Duodenal mucosa (tissue), 2 donors: ENCODE measurements at regions not wholly inside any gene's neighbourhood (a gene's known extent, or its start where the extent isn't known, plus 50 kb on each side); places are given as distances from the start of the nearest gene placed in this dataset.

ENCODE experiments used
- H3K27ac ChIP-seq: one replicate; pipeline ENCODE4 v1.7.0; 2013; ENCODE audit warnings: low read depth, low read length
- H3K27me3 ChIP-seq, 2 donors: one replicate each; pipeline ENCODE4 v1.7.0; 2013; ENCODE audit warnings: low read length in 2 of 2, control low read depth in 1 of 2; ENCODE audit not compliant: insufficient read depth in 2 of 2, control insufficient read depth in 1 of 2
- H3K36me3 ChIP-seq, 2 donors: one replicate each; pipeline ENCODE4 v1.7.0; 2013; ENCODE audit warnings: low read length in 2 of 2, control low read depth in 1 of 2; ENCODE audit not compliant: insufficient read depth in 2 of 2, control insufficient read depth in 1 of 2
- H3K4me1 ChIP-seq, 2 donors: one replicate each; pipeline ENCODE4 v1.7.0; 2013; ENCODE audit warnings: low read length in 2 of 2, control low read depth in 1 of 2; ENCODE audit not compliant: insufficient read depth in 2 of 2, control insufficient read depth in 1 of 2
- H3K4me3 ChIP-seq, 2 donors: one replicate each; pipeline ENCODE4 v1.7.0; 2013; ENCODE audit warnings: low read length in 2 of 2, low read depth in 1 of 2
- H3K9ac ChIP-seq, 2 donors: one replicate each; pipeline ENCODE4 v1.7.0; 2013; ENCODE audit warnings: low read length in 2 of 2, low read depth in 1 of 2
- H3K9me3 ChIP-seq, 2 donors: one replicate each; pipeline ENCODE4 v1.7.0; 2013; ENCODE audit warnings: low read length in 2 of 2, control low read depth in 1 of 2; ENCODE audit not compliant: control insufficient read depth in 1 of 2

GRCh38 chr4:122203407-122203806 is 51.3 kb downstream of the BLTP1 start:
- H3K36me3 ChIP-seq, result peaks cover 22 to 49% of the 10 kb centered on the region in 2 donors
- H3K4me1 ChIP-seq, result no peaks in the 10 kb centered on the region

GRCh38 chr4:122205687-122206086 is 53.6 kb downstream of the BLTP1 start:
- Histone ChIP-seq H3K27ac (no peak overlapping the region), H3K36me3 (peaks cover 12 to 49% of the 10 kb centered on the region in 2 donors), H3K4me1 (no peaks in the 10 kb centered on the region), H3K9ac (no peak overlapping the region), H3K27me3 (no peaks in the 10 kb centered on the region), H3K9me3 (no peaks in the 10 kb centered on the region), H3K4me3 (no peak overlapping the region)

More at GRCh38 chr4:122203407-122203806, 51.3 kb downstream of the BLTP1 start:
- no peaks in the 10 kb centered on the region for H3K27me3 ChIP-seq
- H3K4me3 ChIP-seq, result no peak overlapping the region
- no peaks in the 10 kb centered on the region for H3K9me3 ChIP-seq
- no peak overlapping the region for H3K9ac ChIP-seq
- no peak overlapping the region for H3K27ac ChIP-seq

- Histone ChIP-seq H3K36me3 (peaks cover 15 to 40% of the 10 kb centered on the region in 2 donors), H3K4me1 (no peaks in the 10 kb centered on the region), H3K27me3 (no peaks in the 10 kb centered on the region), H3K4me3 (no peak overlapping the region), H3K27ac (no peak overlapping the region), H3K9ac (no peak overlapping the region), H3K9me3 (no peaks in the 10 kb centered on the region)
Observed at GRCh38 chr4:122212880-122213279, 60.7 kb downstream of the BLTP1 start.

GRCh38 chr4:122218762-122219161 is 66.6 kb downstream of the BLTP1 start:
- H3K4me3 ChIP-seq, result no peak overlapping the region
- no peaks in the 10 kb centered on the region for H3K27me3 ChIP-seq
- no peak overlapping the region for H3K27ac ChIP-seq
- no peaks in the 10 kb centered on the region for H3K9me3 ChIP-seq
- no peak overlapping the region for H3K9ac ChIP-seq
- H3K4me1 ChIP-seq, result no peaks in the 10 kb centered on the region
- H3K36me3 ChIP-seq, result peaks cover 12 to 25% of the 10 kb centered on the region in 2 donors

- Histone ChIP-seq H3K27me3 (no peaks in the 10 kb centered on the region), H3K4me3 (no peak overlapping the region), H3K9me3 (no peaks in the 10 kb centered on the region), H3K36me3 (peaks cover 12 to 25% of the 10 kb centered on the region in 2 donors), H3K27ac (no peak overlapping the region), H3K4me1 (no peaks in the 10 kb centered on the region), H3K9ac (no peak overlapping the region)
Observed at GRCh38 chr4:122219356-122219755, 67.2 kb downstream of the BLTP1 start.

- no peaks in the 10 kb centered on the region for H3K9me3 ChIP-seq
- H3K36me3 ChIP-seq, result peaks cover 15 to 36% of the 10 kb centered on the region in 2 donors
- H3K4me3 ChIP-seq, result no peak overlapping the region
- no peak overlapping the region for H3K9ac ChIP-seq
- no peak overlapping the region for H3K27ac ChIP-seq
- no peaks in the 10 kb centered on the region for H3K4me1 ChIP-seq
- H3K27me3 ChIP-seq, result no peaks in the 10 kb centered on the region
Observed at GRCh38 chr4:122221322-122221721, 69.2 kb downstream of the BLTP1 start.

- Histone ChIP-seq H3K36me3 (peaks cover 21 to 45% of the 10 kb centered on the region in 2 donors), H3K4me1 (no peaks in the 10 kb centered on the region), H3K27ac (no peak overlapping the region), H3K27me3 (no peaks in the 10 kb centered on the region), H3K4me3 (no peak overlapping the region), H3K9me3 (no peaks in the 10 kb centered on the region), H3K9ac (no peak overlapping the region)
Observed at GRCh38 chr4:122224348-122224747, 72.2 kb downstream of the BLTP1 start.

- Histone ChIP-seq H3K27me3 (no peaks in the 10 kb centered on the region), H3K9ac (no peak overlapping the region), H3K27ac (no peak overlapping the region), H3K9me3 (no peaks in the 10 kb centered on the region), H3K4me1 (no peaks in the 10 kb centered on the region), H3K36me3 (peaks cover 22 to 39% of the 10 kb centered on the region in 2 donors), H3K4me3 (no peak overlapping the region)
Observed at GRCh38 chr4:122227202-122227601, 75.1 kb downstream of the BLTP1 start.

GRCh38 chr4:122229857-122230256 is 77.7 kb downstream of the BLTP1 start:
- H3K4me3 ChIP-seq, result no peak overlapping the region
- no peaks in the 10 kb centered on the region for H3K4me1 ChIP-seq
- H3K9me3 ChIP-seq, result no peaks in the 10 kb centered on the region
- no peak overlapping the region for H3K9ac ChIP-seq
- H3K36me3 ChIP-seq, result peaks cover 21 to 41% of the 10 kb centered on the region in 2 donors
- no peak overlapping the region for H3K27ac ChIP-seq
- no peaks in the 10 kb centered on the region for H3K27me3 ChIP-seq

GRCh38 chr4:122232633-122233032 is 80.5 kb downstream of the BLTP1 start:
- H3K27me3 ChIP-seq, result no peaks in the 10 kb centered on the region
- H3K27ac ChIP-seq, result no peak overlapping the region
- H3K36me3 ChIP-seq, result peaks cover 14 to 23% of the 10 kb centered on the region in 2 donors
- no peaks in the 10 kb centered on the region for H3K9me3 ChIP-seq
- H3K4me1 ChIP-seq, result no peaks in the 10 kb centered on the region
- no peak overlapping the region for H3K4me3 ChIP-seq
- no peak overlapping the region for H3K9ac ChIP-seq

- no peaks in the 10 kb centered on the region for H3K27me3 ChIP-seq
- no peak overlapping the region for H3K9ac ChIP-seq
- H3K36me3 ChIP-seq, result peaks cover 16 to 30% of the 10 kb centered on the region in 2 donors
- H3K9me3 ChIP-seq, result no peaks in the 10 kb centered on the region
- H3K4me3 ChIP-seq, result no peak overlapping the region
- no peaks in the 10 kb centered on the region for H3K4me1 ChIP-seq
- no peak overlapping the region for H3K27ac ChIP-seq
Observed at GRCh38 chr4:122234686-122235085, 82.6 kb downstream of the BLTP1 start.
